ENCODE measurements at regions not wholly inside any gene's neighbourhood (a gene's known extent, or its start where the extent isn't known, plus 50 kb on each side); places are given as distances from the start of the nearest gene placed in this dataset.
"Not testable (repeated sequence)": the region's sequence is repeated elsewhere in the genome, so short reads cannot be mapped to it uniquely, and the experiment has no call there.

- DNase-seq (ENCODE audit: extremely low read depth, insufficient read length) = no peak
- Histone ChIP-seq H3K4me3 (replicated peaks; ENCODE audit: low read depth, low read length) (no peak overlapping the region), H3K27me3 (replicated peaks; ENCODE audit: control insufficient read depth, insufficient read depth, low read length) (no peaks in the 10 kb centered on the region), H3K36me3 (ENCODE audit: control insufficient read depth, insufficient read depth, low read length) (no peaks in the 10 kb centered on the region)
- TF ChIP-seq, protein P1, sequence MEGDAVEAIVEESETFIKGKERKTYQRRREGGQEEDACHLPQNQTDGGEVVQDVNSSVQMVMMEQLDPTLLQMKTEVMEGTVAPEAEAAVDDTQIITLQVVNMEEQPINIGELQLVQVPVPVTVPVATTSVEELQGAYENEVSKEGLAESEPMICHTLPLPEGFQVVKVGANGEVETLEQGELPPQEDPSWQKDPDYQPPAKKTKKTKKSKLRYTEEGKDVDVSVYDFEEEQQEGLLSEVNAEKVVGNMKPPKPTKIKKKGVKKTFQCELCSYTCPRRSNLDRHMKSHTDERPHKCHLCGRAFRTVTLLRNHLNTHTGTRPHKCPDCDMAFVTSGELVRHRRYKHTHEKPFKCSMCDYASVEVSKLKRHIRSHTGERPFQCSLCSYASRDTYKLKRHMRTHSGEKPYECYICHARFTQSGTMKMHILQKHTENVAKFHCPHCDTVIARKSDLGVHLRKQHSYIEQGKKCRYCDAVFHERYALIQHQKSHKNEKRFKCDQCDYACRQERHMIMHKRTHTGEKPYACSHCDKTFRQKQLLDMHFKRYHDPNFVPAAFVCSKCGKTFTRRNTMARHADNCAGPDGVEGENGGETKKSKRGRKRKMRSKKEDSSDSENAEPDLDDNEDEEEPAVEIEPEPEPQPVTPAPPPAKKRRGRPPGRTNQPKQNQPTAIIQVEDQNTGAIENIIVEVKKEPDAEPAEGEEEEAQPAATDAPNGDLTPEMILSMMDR (IDR thresholded peaks at IDR 0.05; ENCODE audit: insufficient read depth, low read length, poor library complexity, severe bottlenecking) = no peak
Measured at GRCh38 chr4:15336410-15337167, 91.2 kb upstream of the C1QTNF7 start.

- not testable (repeated sequence) for H3K36me3 ChIP-seq (ENCODE audit: control insufficient read depth, insufficient read depth, low read length); H3K27me3 ChIP-seq (replicated peaks; ENCODE audit: control insufficient read depth, insufficient read depth, low read length); H3K4me3 ChIP-seq (replicated peaks; ENCODE audit: low read depth, low read length); DNase-seq (ENCODE audit: extremely low read depth, insufficient read length)
Measured at GRCh38 chr4:15337168-15337657, 90.6 kb upstream of the C1QTNF7 start.

DNA sequence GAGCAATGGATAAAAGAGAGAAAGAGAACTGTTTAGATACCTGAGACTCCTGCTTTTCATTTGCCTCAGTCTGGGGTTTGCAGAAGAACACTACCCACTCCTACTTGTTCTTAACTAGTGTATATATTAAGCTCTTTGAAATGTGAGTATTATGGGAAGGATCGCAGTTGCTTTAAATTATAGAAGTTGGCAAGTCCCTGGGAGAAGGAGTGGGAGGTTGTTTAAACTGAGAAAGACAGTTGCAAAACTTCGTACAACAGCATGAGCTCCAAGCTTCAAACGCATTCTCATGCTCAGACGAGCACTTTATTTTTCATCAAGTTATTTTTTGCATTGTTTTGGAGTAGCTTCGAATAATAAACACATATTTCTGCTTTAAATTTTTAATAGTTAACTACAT is 88.1 kb upstream of the C1QTNF7 start:
- no peak overlapping the region for H3K4me3 ChIP-seq (replicated peaks; ENCODE audit: low read depth, low read length)
- H3K36me3 ChIP-seq (ENCODE audit: control insufficient read depth, insufficient read depth, low read length) = no peaks in the 10 kb centered on the region
- no peaks in the 10 kb centered on the region for H3K27me3 ChIP-seq (replicated peaks; ENCODE audit: control insufficient read depth, insufficient read depth, low read length)
- DNase-seq (ENCODE audit: extremely low read depth, insufficient read length) = no peak
- TF ChIP-seq, protein P1 (IDR thresholded peaks at IDR 0.05; ENCODE audit: insufficient read depth, low read length, poor library complexity, severe bottlenecking) = no peak

DNA sequence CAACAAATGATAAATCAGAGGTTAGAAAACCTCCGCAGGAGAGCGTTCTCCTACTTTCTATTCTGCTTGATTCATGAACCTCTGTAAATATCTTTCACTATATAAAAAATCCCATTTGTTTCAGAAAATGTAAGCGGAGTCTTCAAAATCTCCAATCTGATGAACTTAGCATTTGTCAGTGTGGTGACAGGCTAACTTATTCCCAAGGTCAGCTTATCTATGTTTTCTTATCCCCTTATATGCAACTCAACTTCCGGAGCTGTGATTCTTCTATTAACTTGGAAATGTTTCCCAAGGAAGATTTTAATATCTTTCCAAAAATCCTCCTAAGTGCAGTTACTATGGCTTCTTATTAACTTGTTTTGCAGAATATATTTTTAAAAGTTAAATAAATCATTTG is 87.5 kb upstream of the C1QTNF7 start:
- Histone ChIP-seq H3K4me3 (replicated peaks; ENCODE audit: low read depth, low read length) (no peak overlapping the region), H3K36me3 (ENCODE audit: control insufficient read depth, insufficient read depth, low read length) (no peaks in the 10 kb centered on the region), H3K27me3 (replicated peaks; ENCODE audit: control insufficient read depth, insufficient read depth, low read length) (no peaks in the 10 kb centered on the region)
- TF ChIP-seq, protein P1 (IDR thresholded peaks at IDR 0.05; ENCODE audit: insufficient read depth, low read length, poor library complexity, severe bottlenecking) = no peak
- no peak for DNase-seq (ENCODE audit: extremely low read depth, insufficient read length)

GRCh38 chr4:15340902-15341732 is 86.7 kb upstream of the C1QTNF7 start:
- TF ChIP-seq, protein P1 (IDR thresholded peaks at IDR 0.05; ENCODE audit: insufficient read depth, low read length, poor library complexity, severe bottlenecking) = no peak
- Histone ChIP-seq H3K27me3 (replicated peaks; ENCODE audit: control insufficient read depth, insufficient read depth, low read length) (no peaks in the 10 kb centered on the region), H3K4me3 (replicated peaks; ENCODE audit: low read depth, low read length) (no peak overlapping the region), H3K36me3 (ENCODE audit: control insufficient read depth, insufficient read depth, low read length) (no peaks in the 10 kb centered on the region)
- no peak for DNase-seq (ENCODE audit: extremely low read depth, insufficient read length)

DNA sequence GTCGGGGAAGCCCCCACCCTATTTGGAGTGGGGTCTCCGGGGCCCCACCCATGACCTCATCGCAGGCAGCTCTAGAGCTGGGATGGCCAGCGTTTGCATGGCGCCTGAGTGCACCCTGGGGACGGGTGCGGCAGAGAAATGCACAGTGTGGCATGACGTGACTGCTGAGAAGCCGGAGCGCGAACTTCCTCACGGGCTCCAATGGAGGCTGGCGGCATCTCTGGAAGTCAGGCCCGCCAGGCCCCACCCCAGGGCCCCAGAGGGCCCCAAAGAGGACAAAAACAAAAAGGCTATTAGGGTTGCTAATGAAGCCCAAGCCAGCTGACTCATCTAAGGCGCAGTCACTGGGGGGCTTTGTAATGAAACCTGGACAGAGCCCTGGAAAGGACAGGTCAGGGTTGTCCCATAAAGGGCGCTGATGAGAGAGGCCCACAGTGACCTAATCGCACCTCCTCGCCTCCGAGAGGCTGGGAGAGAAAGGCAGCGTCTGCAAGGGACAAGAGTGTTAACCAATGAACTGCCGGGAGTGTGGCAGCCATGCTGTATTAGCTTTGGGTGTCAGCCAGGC is 86.0 kb upstream of the C1QTNF7 start:
- Histone ChIP-seq H3K36me3 (ENCODE audit: control insufficient read depth, insufficient read depth, low read length) (no peaks in the 10 kb centered on the region), H3K27me3 (replicated peaks; ENCODE audit: control insufficient read depth, insufficient read depth, low read length) (no peaks in the 10 kb centered on the region), H3K4me3 (replicated peaks; ENCODE audit: low read depth, low read length) (no peak overlapping the region)
- TF ChIP-seq, protein P1 (IDR thresholded peaks at IDR 0.05; ENCODE audit: insufficient read depth, low read length, poor library complexity, severe bottlenecking) = no peak
- no peak for DNase-seq (ENCODE audit: extremely low read depth, insufficient read length)
